ENCODE measurements at regions not wholly inside any gene's neighbourhood (a gene's known extent, or its start where the extent isn't known, plus 50 kb on each side); places are given as distances from the start of the nearest gene placed in this dataset.

- TF ChIP-seq POLR2A (IDR thresholded peaks at IDR 0.05) (no peak), CTCF (IDR thresholded peaks at IDR 0.05) (no peak)
Measured at GRCh38 chr2:219831957-219832356, 204.5 kb downstream of the SLC4A3 start.
